ENCODE measurements at regions not wholly inside any gene's neighbourhood (a gene's known extent, or its start where the extent isn't known, plus 50 kb on each side); places are given as distances from the start of the nearest gene placed in this dataset.

DNA sequence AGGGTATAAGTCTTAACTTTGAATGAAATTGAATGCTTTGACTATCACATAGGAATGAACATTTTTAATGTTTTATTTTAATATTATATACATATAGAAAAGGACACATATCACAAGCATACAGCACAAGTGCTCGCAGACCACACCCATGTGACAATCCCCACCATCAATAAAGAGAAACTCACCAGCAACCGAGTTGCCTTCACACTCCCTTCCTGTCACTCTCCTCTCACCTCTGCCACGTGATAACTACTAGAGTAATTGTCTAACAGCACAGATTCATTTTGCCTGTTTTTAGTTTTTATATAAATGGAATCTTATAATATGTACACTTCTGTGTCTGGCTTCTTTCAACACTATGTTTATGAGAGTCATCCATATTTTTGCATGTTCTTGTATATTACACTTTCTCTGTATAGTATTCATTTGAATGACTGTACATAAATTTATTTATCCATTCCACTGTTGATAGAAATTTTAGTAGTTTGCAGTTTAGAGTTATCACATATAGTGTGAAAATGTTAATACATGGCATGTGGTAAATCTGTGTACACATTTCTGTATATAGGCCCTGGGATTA lies 304.9 kb upstream of the DUSP10 start:
- DNase-seq (ENCODE audit: low read depth, low spot score) (no peak), ATAC-seq (no peak)
- ChIA-PET CTCF (no interaction called here), POLR2A (no interaction called here), RAD21 (ENCODE audit: low non-redundant PET in 1 of 2, low total read pairs in 2 of 2, uncharacterized antibody in 2 of 2, unreplicated experiment in 2 of 2) (no interaction called here)
- Histone ChIP-seq H3K27ac (ENCODE audit: low read depth, low read length) (no peak overlapping the region), H3K4me3 (replicated peaks in 1 of 2; ENCODE audit: low read depth in 1 of 2, low read length in 2 of 2) (no peak overlapping the region), H3K9ac (ENCODE audit: low read length) (no peak overlapping the region), H3K4me1 (ENCODE audit: control insufficient read depth in 1 of 2, insufficient read depth in 2 of 2, low read length in 2 of 2) (no peaks in the 10 kb centered on the region), H3K9me3 (ENCODE audit: control insufficient read depth in 1 of 2, insufficient read depth in 1 of 2, low read depth in 1 of 2, low read length in 2 of 2) (no peaks in the 10 kb centered on the region), H3K27me3 (ENCODE audit: insufficient read depth, low read length) (no peaks in the 10 kb centered on the region), H2AFZ (ENCODE audit: low read depth, low read length, poor library complexity, severe bottlenecking) (no peak overlapping the region), H3K36me3 (ENCODE audit: control insufficient read depth in 1 of 2, insufficient read depth in 2 of 2, low read length in 2 of 2) (no peaks in the 10 kb centered on the region), H3K9me2 (ENCODE audit: insufficient read depth) (no peaks in the 10 kb centered on the region), H3K4me2 (ENCODE audit: low read length) (no peak overlapping the region), H4K20me1 (ENCODE audit: insufficient read depth) (no peaks in the 10 kb centered on the region), H3K79me2 (ENCODE audit: insufficient read depth, low read length) (no peaks in the 10 kb centered on the region)
- BruUV-seq (replicated peaks), result no TSS peak
- TF ChIP-seq, protein P1, sequence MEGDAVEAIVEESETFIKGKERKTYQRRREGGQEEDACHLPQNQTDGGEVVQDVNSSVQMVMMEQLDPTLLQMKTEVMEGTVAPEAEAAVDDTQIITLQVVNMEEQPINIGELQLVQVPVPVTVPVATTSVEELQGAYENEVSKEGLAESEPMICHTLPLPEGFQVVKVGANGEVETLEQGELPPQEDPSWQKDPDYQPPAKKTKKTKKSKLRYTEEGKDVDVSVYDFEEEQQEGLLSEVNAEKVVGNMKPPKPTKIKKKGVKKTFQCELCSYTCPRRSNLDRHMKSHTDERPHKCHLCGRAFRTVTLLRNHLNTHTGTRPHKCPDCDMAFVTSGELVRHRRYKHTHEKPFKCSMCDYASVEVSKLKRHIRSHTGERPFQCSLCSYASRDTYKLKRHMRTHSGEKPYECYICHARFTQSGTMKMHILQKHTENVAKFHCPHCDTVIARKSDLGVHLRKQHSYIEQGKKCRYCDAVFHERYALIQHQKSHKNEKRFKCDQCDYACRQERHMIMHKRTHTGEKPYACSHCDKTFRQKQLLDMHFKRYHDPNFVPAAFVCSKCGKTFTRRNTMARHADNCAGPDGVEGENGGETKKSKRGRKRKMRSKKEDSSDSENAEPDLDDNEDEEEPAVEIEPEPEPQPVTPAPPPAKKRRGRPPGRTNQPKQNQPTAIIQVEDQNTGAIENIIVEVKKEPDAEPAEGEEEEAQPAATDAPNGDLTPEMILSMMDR (IDR thresholded peaks at IDR 0.05 in 2 of 3, conservative IDR thresholded peaks at IDR 0.05 in 1 of 3; ENCODE audit: borderline replicate concordance in 1 of 3, insufficient read depth in 1 of 3, low read depth in 2 of 3, low read length in 2 of 3), result no peak
- TF ChIP-seq EZH2phosphoT487 (IDR thresholded peaks at IDR 0.05; ENCODE audit: borderline replicate concordance) (no peak), CBX3 (IDR thresholded peaks at IDR 0.05; ENCODE audit: low read depth) (no peak)
- intact Hi-C loops (cut with micrococcal nuclease), result no loop called here

DNA sequence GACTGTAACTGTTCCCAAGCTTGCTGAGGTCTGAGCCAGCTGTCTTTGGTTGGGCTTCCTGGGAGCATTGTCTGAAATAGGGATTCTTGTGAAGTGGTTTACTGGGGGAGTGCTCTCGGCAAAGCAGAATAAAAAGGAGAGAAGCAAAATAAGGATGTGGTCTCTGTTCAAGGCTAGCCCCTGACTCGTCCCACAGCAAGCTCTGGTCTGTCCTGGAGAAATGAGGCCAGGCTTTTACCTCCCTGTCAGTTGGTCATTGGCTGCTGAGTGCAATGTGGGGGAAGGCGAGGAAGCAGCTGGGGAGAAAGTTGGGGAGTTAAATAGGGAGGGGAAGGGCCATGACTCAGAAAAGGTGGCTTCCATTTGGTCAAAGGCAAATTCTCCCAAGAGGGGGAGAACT lies 303.9 kb upstream of the DUSP10 start:
- Histone ChIP-seq H3K9ac (ENCODE audit: low read length) (no peak overlapping the region), H4K20me1 (ENCODE audit: insufficient read depth) (no peaks in the 10 kb centered on the region), H3K4me1 (ENCODE audit: control insufficient read depth in 1 of 2, insufficient read depth in 2 of 2, low read length in 2 of 2) (no peaks in the 10 kb centered on the region), H3K9me3 (ENCODE audit: control insufficient read depth in 1 of 2, insufficient read depth in 1 of 2, low read depth in 1 of 2, low read length in 2 of 2) (no peaks in the 10 kb centered on the region), H3K9me2 (ENCODE audit: insufficient read depth) (no peaks in the 10 kb centered on the region), H3K27ac (ENCODE audit: low read depth, low read length) (no peak overlapping the region), H3K36me3 (ENCODE audit: control insufficient read depth in 1 of 2, insufficient read depth in 2 of 2, low read length in 2 of 2) (no peaks in the 10 kb centered on the region), H3K4me3 (replicated peaks in 1 of 2; ENCODE audit: low read depth in 1 of 2, low read length in 2 of 2) (no peak overlapping the region), H2AFZ (ENCODE audit: low read depth, low read length, poor library complexity, severe bottlenecking) (no peak overlapping the region), H3K4me2 (ENCODE audit: low read length) (no peak overlapping the region), H3K79me2 (ENCODE audit: insufficient read depth, low read length) (no peaks in the 10 kb centered on the region), H3K27me3 (ENCODE audit: insufficient read depth, low read length) (no peaks in the 10 kb centered on the region)
- ChIA-PET RAD21 (ENCODE audit: low non-redundant PET in 1 of 2, low total read pairs in 2 of 2, uncharacterized antibody in 2 of 2, unreplicated experiment in 2 of 2) (no interaction called here), POLR2A (no interaction called here), CTCF (no interaction called here)
- DNase-seq (ENCODE audit: low read depth, low spot score) (no peak), ATAC-seq (no peak)
- intact Hi-C loops (cut with micrococcal nuclease), result no loop called here
- no TSS peak for BruUV-seq (replicated peaks)
- TF ChIP-seq, protein P2, sequence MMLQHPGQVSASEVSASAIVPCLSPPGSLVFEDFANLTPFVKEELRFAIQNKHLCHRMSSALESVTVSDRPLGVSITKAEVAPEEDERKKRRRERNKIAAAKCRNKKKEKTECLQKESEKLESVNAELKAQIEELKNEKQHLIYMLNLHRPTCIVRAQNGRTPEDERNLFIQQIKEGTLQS (IDR thresholded peaks at IDR 0.05), result no peak
- TF ChIP-seq JUND (IDR thresholded peaks at IDR 0.05) (no peak), ZFX (IDR thresholded peaks at IDR 0.05) (no peak), RAD21 (IDR thresholded peaks at IDR 0.05; ENCODE audit: low read depth) (no peak), EZH2phosphoT487 (IDR thresholded peaks at IDR 0.05; ENCODE audit: borderline replicate concordance) (no peak), TCF7L2 (IDR thresholded peaks at IDR 0.05; ENCODE audit: borderline replicate concordance, extremely low read depth, insufficient read depth, insufficient read length) (no peak), SRF (IDR thresholded peaks at IDR 0.05; ENCODE audit: low read depth) (no peak), EZH2 (IDR thresholded peaks at IDR 0.05) (no peak), SIN3A (IDR thresholded peaks at IDR 0.05; ENCODE audit: low read depth) (no peak), POLR2AphosphoS5 (IDR thresholded peaks at IDR 0.05; ENCODE audit: low read depth, low read length) (no peak), ZNF274 (IDR thresholded peaks at IDR 0.05; ENCODE audit: low read depth, low read length) (no peak)
- TF ChIP-seq, protein P3, sequence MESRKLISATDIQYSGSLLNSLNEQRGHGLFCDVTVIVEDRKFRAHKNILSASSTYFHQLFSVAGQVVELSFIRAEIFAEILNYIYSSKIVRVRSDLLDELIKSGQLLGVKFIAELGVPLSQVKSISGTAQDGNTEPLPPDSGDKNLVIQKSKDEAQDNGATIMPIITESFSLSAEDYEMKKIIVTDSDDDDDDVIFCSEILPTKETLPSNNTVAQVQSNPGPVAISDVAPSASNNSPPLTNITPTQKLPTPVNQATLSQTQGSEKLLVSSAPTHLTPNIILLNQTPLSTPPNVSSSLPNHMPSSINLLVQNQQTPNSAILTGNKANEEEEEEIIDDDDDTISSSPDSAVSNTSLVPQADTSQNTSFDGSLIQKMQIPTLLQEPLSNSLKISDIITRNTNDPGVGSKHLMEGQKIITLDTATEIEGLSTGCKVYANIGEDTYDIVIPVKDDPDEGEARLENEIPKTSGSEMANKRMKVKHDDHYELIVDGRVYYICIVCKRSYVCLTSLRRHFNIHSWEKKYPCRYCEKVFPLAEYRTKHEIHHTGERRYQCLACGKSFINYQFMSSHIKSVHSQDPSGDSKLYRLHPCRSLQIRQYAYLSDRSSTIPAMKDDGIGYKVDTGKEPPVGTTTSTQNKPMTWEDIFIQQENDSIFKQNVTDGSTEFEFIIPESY (IDR thresholded peaks at IDR 0.05; ENCODE audit: extremely low read depth, insufficient replicate concordance, low read length), result no peak
- TF ChIP-seq, protein P1 (IDR thresholded peaks at IDR 0.05 in 2 of 3, conservative IDR thresholded peaks at IDR 0.05 in 1 of 3; ENCODE audit: borderline replicate concordance in 1 of 3, insufficient read depth in 1 of 3, low read depth in 2 of 3, low read length in 2 of 3), result no peak

Data from HCT116 (cell line).